KMS-11 (cell line): ENCODE measurements at regions not wholly inside any gene's neighbourhood (a gene's known extent, or its start where the extent isn't known, plus 50 kb on each side); places are given as distances from the start of the nearest gene placed in this dataset.
A peak's percentile ranks its signal among the peaks of the same experiment; 100 is the strongest.

ENCODE experiments used
- H2AFZ ChIP-seq: fragments of 200-600 bp; sonication (generic); 2 replicates; pipeline ENCODE4 v1.6.1; 2016; ENCODE audit warnings: antibody characterized with exemption, mixed run types, low read depth
- H3K27ac ChIP-seq: fragments of 200-600 bp; sonication (generic); 2 replicates; pipeline ENCODE4 v1.6.1; 2016; ENCODE audit warnings: mild to moderate bottlenecking, mixed run types
- H3K27me3 ChIP-seq: fragments of 200-600 bp; sonication (generic); 2 replicates; pipeline ENCODE4 v1.6.1; 2017; ENCODE audit warnings: mild to moderate bottlenecking, low read depth, mixed run types, moderate library complexity; ENCODE audit not compliant: insufficient read depth
- H3K36me3 ChIP-seq: fragments of 200-600 bp; sonication (generic); 2 replicates; pipeline ENCODE4 v1.6.1; 2017; ENCODE audit warnings: mild to moderate bottlenecking, mixed run types; ENCODE audit not compliant: insufficient read depth
- H3K4me1 ChIP-seq: fragments of 200-600 bp; sonication (generic); 2 replicates; pipeline ENCODE4 v1.6.1; 2016; ENCODE audit warnings: mild to moderate bottlenecking, low read depth, mixed run types; ENCODE audit not compliant: poor library complexity, severe bottlenecking
- H3K4me2 ChIP-seq: fragments of 200-600 bp; sonication (generic); 2 replicates; pipeline ENCODE4 v1.7.0; 2016; ENCODE audit warnings: mild to moderate bottlenecking, mixed run types
- H3K4me3 ChIP-seq: fragments of 200-600 bp; sonication (generic); IDR thresholded peaks from 2 replicates; pipeline ENCODE4 v1.6.1; 2017; ENCODE audit warnings: low read depth, low read length, mixed read lengths; ENCODE audit not compliant: insufficient read depth
- H3K79me2 ChIP-seq: fragments of 200-600 bp; sonication (generic); 2 replicates; pipeline ENCODE4 v1.6.1; 2016; ENCODE audit warnings: low read depth, mixed run types; ENCODE audit not compliant: insufficient read depth
- H3K9ac ChIP-seq: fragments of 200-600 bp; sonication (generic); 2 replicates; pipeline ENCODE4 v1.6.1; 2016; ENCODE audit warnings: mild to moderate bottlenecking, mixed run types
- H4K20me1 ChIP-seq: fragments of 200-600 bp; sonication (generic); 2 replicates; pipeline ENCODE4 v1.6.1; 2016; ENCODE audit warnings: mild to moderate bottlenecking, mixed run types; ENCODE audit not compliant: insufficient read depth
- CTCF ChIP-seq: fragments of 200-600 bp; sonication (generic); conservative IDR thresholded peaks from 2 replicates; pipeline ENCODE4 v1.6.1; 2017; ENCODE audit warnings: low read depth, mild to moderate bottlenecking, antibody characterized with exemption, low read length, moderate library complexity, mixed read lengths

- Histone ChIP-seq H3K27me3 (no peaks in the 10 kb centered on the region), H2AFZ (no peak overlapping the region), H3K79me2 (no peaks in the 10 kb centered on the region), H4K20me1 (no peaks in the 10 kb centered on the region), H3K36me3 (no peaks in the 10 kb centered on the region), H3K4me1 (no peaks in the 10 kb centered on the region), H3K4me2 (no peak overlapping the region), H3K9ac (no peak overlapping the region), H3K27ac (no peak overlapping the region), H3K4me3 (no peak overlapping the region)
- TF ChIP-seq CTCF, result peak; percentile 80
These were observed 115.8 kb downstream of the KBTBD8 start for GRCh38 chr3:67113802-67114407.

- Histone ChIP-seq H2AFZ (no peak overlapping the region), H3K27me3 (no peaks in the 10 kb centered on the region), H3K4me2 (no peak overlapping the region), H4K20me1 (no peaks in the 10 kb centered on the region), H3K4me3 (no peak overlapping the region), H3K79me2 (no peaks in the 10 kb centered on the region), H3K36me3 (no peaks in the 10 kb centered on the region), H3K9ac (no peak overlapping the region), H3K27ac (no peak overlapping the region), H3K4me1 (no peaks in the 10 kb centered on the region)
- no peak for TF ChIP-seq CTCF
These were observed 120.0 kb downstream of the KBTBD8 start for GRCh38 chr3:67118122-67118521.

- no peak overlapping the region for H3K27ac ChIP-seq
- H3K79me2 ChIP-seq, result no peaks in the 10 kb centered on the region
- no peak overlapping the region for H3K9ac ChIP-seq
- H3K36me3 ChIP-seq, result no peaks in the 10 kb centered on the region
- no peak overlapping the region for H3K4me2 ChIP-seq
- H3K27me3 ChIP-seq, result no peaks in the 10 kb centered on the region
- no peak for TF ChIP-seq CTCF
- H3K4me1 ChIP-seq, result no peaks in the 10 kb centered on the region
- no peaks in the 10 kb centered on the region for H4K20me1 ChIP-seq
- no peak overlapping the region for H2AFZ ChIP-seq
- H3K4me3 ChIP-seq, result no peak overlapping the region
These were observed 120.5 kb downstream of the KBTBD8 start for GRCh38 chr3:67118635-67119034.

- H2AFZ ChIP-seq, result no peak overlapping the region
- H3K27ac ChIP-seq, result no peak overlapping the region
- no peak overlapping the region for H3K4me3 ChIP-seq
- no peak overlapping the region for H3K9ac ChIP-seq
- no peak for TF ChIP-seq CTCF
- H3K27me3 ChIP-seq, result no peaks in the 10 kb centered on the region
- no peaks in the 10 kb centered on the region for H3K36me3 ChIP-seq
- H3K4me1 ChIP-seq, result no peaks in the 10 kb centered on the region
- no peak overlapping the region for H3K4me2 ChIP-seq
- no peaks in the 10 kb centered on the region for H4K20me1 ChIP-seq
- no peaks in the 10 kb centered on the region for H3K79me2 ChIP-seq
These were observed 125.8 kb downstream of the KBTBD8 start for GRCh38 chr3:67123914-67124313.
